ENCODE measurements at regions not wholly inside any gene's neighbourhood (a gene's known extent, or its start where the extent isn't known, plus 50 kb on each side); places are given as distances from the start of the nearest gene placed in this dataset.

GRCh38 chr17:73952082-73952479 is 251.4 kb upstream of the RPL38 start:
- TF ChIP-seq CTCF (IDR thresholded peaks at IDR 0.05; ENCODE audit: low read depth, low read length) (no peak), EZH2phosphoT487 (IDR thresholded peaks at IDR 0.05; ENCODE audit: low read depth) (no peak)

Data from OCI-LY3 (cell line).